ENCODE measurements at regions not wholly inside any gene's neighbourhood (a gene's known extent, or its start where the extent isn't known, plus 50 kb on each side); places are given as distances from the start of the nearest gene placed in this dataset.

GRCh38 chr6:95489185-95489863 is 88.0 kb upstream of the MANEA start:
- Histone ChIP-seq H4K20me1 (ENCODE audit: insufficient read depth) (no peaks in the 10 kb centered on the region), H3K9me2 (no peaks in the 10 kb centered on the region), H3K4me2 (no peak overlapping the region), H3K27ac (ENCODE audit: low read depth in 2 of 2, low read length in 1 of 2) (no peak overlapping the region), H3K9me3 (no peaks in the 10 kb centered on the region), H2AFZ (ENCODE audit: low read depth) (no peak overlapping the region), H3K36me3 (replicated peaks in 1 of 2; ENCODE audit: control insufficient read depth in 1 of 2, insufficient read depth in 2 of 2, low read length in 1 of 2) (no peaks in the 10 kb centered on the region), H3K4me3 (ENCODE audit: low read depth in 2 of 2, low read length in 1 of 2) (no peak overlapping the region), H3K79me2 (ENCODE audit: insufficient read depth) (no peaks in the 10 kb centered on the region), H3F3A (replicated peaks; ENCODE audit: insufficient read depth) (no peaks in the 10 kb centered on the region), H3K9ac (no peak overlapping the region), H3K27me3 (ENCODE audit: insufficient read depth) (no peaks in the 10 kb centered on the region), H3K4me1 (ENCODE audit: control insufficient read depth in 1 of 2, insufficient read depth in 2 of 2, low read depth in 1 of 2, low read length in 1 of 2) (no peaks in the 10 kb centered on the region)
- DNase-seq, result no peak
- CTCF ChIA-PET, result no interaction called here
- TF ChIP-seq IRF3 (IDR thresholded peaks at IDR 0.05; ENCODE audit: low read depth, low read length), result no peak
- TF ChIP-seq RCOR1 (IDR thresholded peaks at IDR 0.05; ENCODE audit: low read length), result no peak
- no peak for TF ChIP-seq JUND (IDR thresholded peaks at IDR 0.05)
- TF ChIP-seq MAX (IDR thresholded peaks at IDR 0.05; ENCODE audit: low read depth), result no peak
- no peak for TF ChIP-seq SMC3 (IDR thresholded peaks at IDR 0.05; ENCODE audit: low read depth, low read length)
- TF ChIP-seq NFIC (IDR thresholded peaks at IDR 0.05; ENCODE audit: borderline replicate concordance), result no peak
- TF ChIP-seq TCF12 (IDR thresholded peaks at IDR 0.05), result no peak
- no peak for TF ChIP-seq SIN3A (IDR thresholded peaks at IDR 0.05; ENCODE audit: borderline replicate concordance, low read depth, low read length)
- TF ChIP-seq ZBTB33 (IDR thresholded peaks at IDR 0.05; ENCODE audit: borderline replicate concordance, low read depth), result no peak
- no peak for TF ChIP-seq EP300 (IDR thresholded peaks at IDR 0.05; ENCODE audit: borderline replicate concordance in 1 of 2, low read depth in 1 of 2, low read length in 1 of 2)
- no peak for TF ChIP-seq TAF1 (IDR thresholded peaks at IDR 0.05; ENCODE audit: borderline replicate concordance, low read depth, low read length)
- TF ChIP-seq USF1 (IDR thresholded peaks at IDR 0.05; ENCODE audit: borderline replicate concordance, low read depth), result no peak
- TF ChIP-seq FOXM1 (IDR thresholded peaks at IDR 0.05; ENCODE audit: low read depth), result no peak
- TF ChIP-seq CHD2 (IDR thresholded peaks at IDR 0.05; ENCODE audit: low read length, partially characterized antibody), result no peak
- TF ChIP-seq GABPA (IDR thresholded peaks at IDR 0.05; ENCODE audit: low read depth), result no peak
- no peak for TF ChIP-seq YY1 (IDR thresholded peaks at IDR 0.05; ENCODE audit: low read depth)
- 14% methylated on average over 3 of the region's 3 CpGs for WGBS (ENCODE audit: low lambda C conversion rate)
- POLR2A ChIA-PET, result no interaction called here
